HG03571 (cell line): ENCODE measurements at regions not wholly inside any gene's neighbourhood (a gene's known extent, or its start where the extent isn't known, plus 50 kb on each side); places are given as distances from the start of the nearest gene placed in this dataset.
"Not testable (repeated sequence)": the region's sequence is repeated elsewhere in the genome, so short reads cannot be mapped to it uniquely, and the experiment has no call there.

Source experiments
- ATAC-seq: cut with Tn5 transposase; IDR thresholded peaks from one replicate; pipeline ENCODE4 v1.9.1; 2021; ENCODE audit not compliant: unreplicated experiment

- ATAC-seq = no peak
Observed at GRCh38 chr5:124195411-124195810, 551.0 kb downstream of the ZNF608 start.

GRCh38 chr5:124194282-124194681, 552.2 kb downstream of the ZNF608 start:
- no peak for ATAC-seq

DNA sequence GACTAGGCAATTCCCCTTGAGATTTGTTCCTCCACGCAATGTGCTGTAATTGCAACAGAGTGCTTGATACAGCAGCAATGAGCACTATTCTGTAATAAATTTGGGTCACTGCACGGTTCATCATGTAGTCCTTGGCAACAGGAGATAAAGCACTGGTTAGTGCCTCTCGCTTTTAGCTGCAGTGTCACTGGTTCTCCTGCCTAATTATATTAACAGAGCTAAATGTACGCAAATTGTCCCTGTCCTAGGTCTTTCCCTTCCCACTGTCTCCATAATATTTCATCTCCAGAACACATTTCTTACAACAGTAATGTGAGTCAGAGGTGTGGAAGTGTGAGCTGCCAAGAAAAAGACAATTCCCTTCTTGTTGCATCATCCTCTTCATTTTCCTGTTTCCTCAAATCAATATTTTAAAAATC, 553.1 kb downstream of the ZNF608 start:
- ATAC-seq = no peak

- no peak for ATAC-seq
Observed at GRCh38 chr5:124192716-124193115, 553.7 kb downstream of the ZNF608 start.

GRCh38 chr5:124185716-124186115, 560.7 kb downstream of the ZNF608 start:
- ATAC-seq = no peak

DNA sequence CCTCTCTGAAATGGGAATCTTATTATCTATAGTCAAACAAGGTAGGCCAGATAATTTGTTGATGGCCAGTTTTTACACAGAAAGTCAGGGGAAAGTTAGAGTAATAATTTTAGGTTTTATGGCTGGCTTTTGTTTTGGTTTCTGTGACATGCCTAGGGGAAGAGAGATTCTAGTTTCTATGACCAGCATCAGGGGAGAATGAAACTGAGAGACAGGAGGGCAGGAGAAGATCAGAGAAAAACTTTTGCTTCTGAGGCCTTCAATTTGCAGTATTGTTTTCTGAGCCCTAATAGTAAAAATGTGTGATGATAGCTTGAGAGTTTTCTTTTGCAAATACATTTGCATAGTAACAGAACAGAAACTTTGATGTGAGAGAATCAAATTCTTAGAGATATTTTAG, 564.3 kb downstream of the ZNF608 start:
- ATAC-seq = no peak

GRCh38 chr5:124180875-124181461, 565.5 kb downstream of the ZNF608 start:
- ATAC-seq = no peak

DNA sequence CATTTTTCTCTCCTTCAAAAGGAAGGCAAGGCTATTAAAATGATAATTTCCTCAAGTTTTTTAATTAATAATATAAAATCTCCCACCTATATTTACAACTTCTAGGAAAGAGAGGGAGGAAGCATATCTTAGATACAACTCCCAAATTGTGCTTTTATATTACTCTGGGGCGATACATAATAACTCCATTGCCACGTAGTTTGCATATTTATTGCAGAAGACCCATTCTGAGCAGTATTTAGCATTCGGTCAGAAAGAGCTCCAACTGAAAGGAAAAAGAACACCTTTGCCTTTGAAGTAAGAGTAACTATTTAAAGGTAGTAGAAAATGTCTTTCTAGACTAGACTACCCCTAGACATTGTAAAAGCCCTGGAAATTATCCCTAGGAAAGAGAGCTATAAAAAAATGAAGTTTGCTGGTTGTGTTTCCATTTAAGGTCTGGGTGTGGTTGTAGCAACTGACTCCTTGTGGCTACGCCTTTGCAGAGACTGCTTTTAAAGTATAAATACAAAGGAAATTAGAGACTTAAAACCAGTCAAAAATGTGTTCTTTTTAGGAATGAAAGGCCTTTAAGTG, 566.1 kb downstream of the ZNF608 start:
- no peak for ATAC-seq

GRCh38 chr5:124179819-124180218, 566.6 kb downstream of the ZNF608 start:
- no peak for ATAC-seq

GRCh38 chr5:124178050-124178449, 568.4 kb downstream of the ZNF608 start:
- no peak for ATAC-seq

DNA sequence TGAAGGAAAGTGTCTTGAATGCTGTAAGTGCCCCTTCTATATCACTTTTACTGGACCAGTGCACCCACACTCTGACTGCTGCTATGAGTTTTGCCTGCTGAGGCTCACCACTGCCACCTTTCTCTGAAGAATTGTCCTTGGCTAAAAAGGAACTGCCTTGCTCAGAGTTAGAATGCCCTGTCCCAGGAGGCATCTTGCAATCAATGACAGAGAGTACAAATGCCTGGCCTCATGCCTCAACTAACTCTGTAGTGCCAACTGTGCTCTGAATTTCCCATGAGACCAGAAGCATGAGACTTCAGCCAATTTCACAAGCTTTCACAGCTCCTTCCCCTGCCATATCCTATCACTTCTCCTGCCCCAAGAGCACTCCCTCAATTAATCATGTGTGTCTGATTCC, 569.7 kb downstream of the ZNF608 start:
- ATAC-seq = no peak

- no peak for ATAC-seq
Observed at GRCh38 chr5:124173386-124173785, 573.1 kb downstream of the ZNF608 start.

- no peak for ATAC-seq
Observed at GRCh38 chr5:124172389-124173003, 573.9 kb downstream of the ZNF608 start.

DNA sequence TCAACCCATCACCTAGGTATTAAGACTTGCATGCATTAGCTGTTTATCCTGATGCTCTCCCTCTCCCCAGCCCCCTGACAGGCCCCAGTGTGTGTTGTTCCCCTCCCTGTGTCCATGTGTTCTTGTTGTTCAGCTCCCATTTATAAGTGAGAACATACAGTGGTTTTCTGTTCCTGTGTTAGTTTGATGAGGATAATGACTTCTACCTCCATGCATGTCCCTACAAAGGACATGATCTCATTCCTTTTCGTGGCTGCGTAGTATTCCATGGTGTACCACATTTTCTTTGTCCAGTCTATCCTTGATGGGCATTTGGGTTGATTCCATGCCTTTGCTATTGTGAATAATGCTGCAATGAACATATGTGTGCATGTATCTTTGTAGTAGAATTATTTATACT, 578.3 kb downstream of the ZNF608 start:
- ATAC-seq = not testable (repeated sequence)

GRCh38 chr5:124162767-124163532, 583.5 kb downstream of the ZNF608 start:
- no peak for ATAC-seq

- no peak for ATAC-seq
Observed at GRCh38 chr5:124161266-124161665, 585.2 kb downstream of the ZNF608 start.

GRCh38 chr5:124160265-124160664, 586.2 kb downstream of the ZNF608 start:
- ATAC-seq = no peak

GRCh38 chr5:124157320-124157719, 589.1 kb downstream of the ZNF608 start:
- ATAC-seq = no peak

- no peak for ATAC-seq
Observed at GRCh38 chr5:124156415-124156996, 589.9 kb downstream of the ZNF608 start.

- no peak for ATAC-seq
Observed at GRCh38 chr5:124154714-124155113, 591.7 kb downstream of the ZNF608 start.

- no peak for ATAC-seq
Observed at GRCh38 chr5:124153588-124153987, 592.9 kb downstream of the ZNF608 start.

DNA sequence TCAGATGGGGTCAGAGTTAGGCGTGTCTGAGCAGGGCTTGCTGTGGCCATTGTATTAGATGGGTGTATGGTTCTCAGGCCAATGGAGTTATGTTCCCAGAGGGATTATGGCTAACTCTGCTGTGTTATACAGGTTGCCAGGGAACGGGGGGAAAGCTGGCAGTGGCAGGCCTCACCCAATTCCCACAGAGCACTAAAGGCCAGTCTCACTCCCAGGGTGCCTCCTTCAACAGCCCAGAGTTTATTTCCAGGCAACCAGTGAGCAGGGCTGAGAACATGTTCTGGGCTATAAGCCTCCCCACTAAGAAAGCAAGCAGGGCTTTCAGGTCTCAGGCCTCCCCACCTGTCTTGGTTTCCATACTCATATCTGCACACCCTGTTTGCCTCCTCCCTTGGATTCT, 597.9 kb downstream of the ZNF608 start:
- ATAC-seq = no peak
